Natural killer cell (primary cell): ENCODE measurements at regions not wholly inside any gene's neighbourhood (a gene's known extent, or its start where the extent isn't known, plus 50 kb on each side); places are given as distances from the start of the nearest gene placed in this dataset.

Source experiments
- ATAC-seq, 3 donors: fragments of 150-1000 bp in 2 of 3; fragments of 200-7000 bp in 1 of 3; cut with Tn5 transposase; 1 replicate in 1 of 3; 2 replicates in 2 of 3; pipeline ENCODE4 v1.10.0; 2021; ENCODE audit warnings: mild to moderate bottlenecking in 2 of 3, moderate library complexity in 2 of 3
- DNase-seq, 2 donors: peaks; one replicate each; pipeline versions ENCODE4 v3.0.0 to v3.0.0-alpha.2; 2013 to 2021; ENCODE audit warnings: mixed read lengths in 1 of 2
- H3K27ac ChIP-seq: one replicate; pipeline ENCODE4 v1.5.1; 2013; ENCODE audit warnings: mild to moderate bottlenecking, low read length
- H3K27me3 ChIP-seq: one replicate; pipeline ENCODE4 v1.6.1; 2013; ENCODE audit warnings: low read length; ENCODE audit not compliant: control insufficient read depth, insufficient read depth
- H3K36me3 ChIP-seq: one replicate; pipeline ENCODE4 v1.6.1; 2013; ENCODE audit warnings: low read length; ENCODE audit not compliant: control insufficient read depth, insufficient read depth
- H3K4me1 ChIP-seq: one replicate; pipeline ENCODE4 v1.6.1; 2013; ENCODE audit warnings: low read length; ENCODE audit not compliant: control insufficient read depth, insufficient read depth
- H3K4me3 ChIP-seq: one replicate; pipeline ENCODE4 v1.5.1; 2013; ENCODE audit warnings: low read length
- H3K9me3 ChIP-seq: one replicate; pipeline ENCODE4 v1.6.1; 2013; ENCODE audit warnings: low read length; ENCODE audit not compliant: control insufficient read depth, insufficient read depth
- H3K27ac Mint-ChIP-seq, 2 donors: one replicate each; pipeline ENCODE4 v1.8.0; 2022; ENCODE audit warnings: mild to moderate bottlenecking in 2 of 2, mixed read lengths in 2 of 2, moderate library complexity in 1 of 2
- H3K27me3 Mint-ChIP-seq, 2 donors: one replicate each; pipeline ENCODE4 v1.8.0; 2022; ENCODE audit warnings: low read depth in 2 of 2, mixed read lengths in 2 of 2
- H3K36me3 Mint-ChIP-seq: one replicate; pipeline ENCODE4 v1.8.0; 2022; ENCODE audit warnings: mixed read lengths
- H3K4me1 Mint-ChIP-seq, 2 donors: one replicate each; pipeline ENCODE4 v1.8.0; 2022; ENCODE audit warnings: mixed read lengths in 2 of 2
- H3K4me3 Mint-ChIP-seq: one replicate; pipeline ENCODE4 v1.8.0; 2022; ENCODE audit warnings: mild to moderate bottlenecking, moderate library complexity, mixed read lengths
- H3K9me3 Mint-ChIP-seq, 2 donors: one replicate each; pipeline ENCODE4 v1.8.0; 2022; ENCODE audit warnings: mixed read lengths in 2 of 2
- WGBS: methylation state at CpG from one replicate; pipeline ENCODE4 v1.1.7; 2013; ENCODE audit warnings: missing lambda C conversion rate; ENCODE audit not compliant: insufficient coverage; 5-methylcytosine and 5-hydroxymethylcytosine counted together
- intact Hi-C: fragments of 100-400 bp; cut with micrococcal nuclease; formaldehyde crosslinking; loops from one replicate; pipeline ENCODE4 v1.14.2; 2022
- TF ChIP-seq, protein P1 (sequence below): fragments of 200-600 bp; IDR thresholded peaks from one replicate; pipeline ENCODE4 v1.8.0; 2022; ENCODE audit warnings: antibody characterized with exemption

DNA sequence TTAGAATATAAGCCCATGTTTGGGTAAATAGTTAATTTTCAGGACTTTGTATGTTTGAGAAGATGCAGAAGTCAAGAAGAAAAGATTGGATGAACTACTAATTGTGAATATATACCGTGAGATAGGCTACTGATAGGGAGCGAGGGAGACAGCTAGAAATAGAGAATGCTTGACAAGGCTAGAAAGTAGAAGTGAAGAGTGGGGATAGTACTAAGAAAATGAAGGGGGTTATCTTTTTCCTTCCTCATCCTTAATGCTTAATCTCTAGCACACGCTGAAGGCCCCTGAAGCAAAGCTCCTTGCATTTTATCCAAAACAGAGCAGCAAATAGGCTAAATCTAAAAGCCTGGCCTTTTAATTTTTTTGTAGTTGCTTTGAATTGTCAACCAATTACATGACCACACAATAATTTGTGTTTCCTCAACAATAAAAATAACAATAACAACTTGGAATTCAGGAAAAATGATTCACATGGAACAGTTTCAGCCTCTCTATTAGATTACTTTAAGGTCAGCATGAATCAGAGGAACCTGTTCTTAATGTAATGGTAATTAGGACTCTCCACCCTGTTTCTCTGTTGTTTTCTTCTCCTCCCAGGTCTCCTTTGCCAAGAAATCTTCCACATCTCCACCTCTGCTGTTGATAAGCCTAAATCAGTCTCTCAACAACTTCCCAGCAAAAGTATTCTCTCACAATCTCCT lies 1071.3 kb upstream of the ZEB2 start:
- no peaks in the 10 kb centered on the region for H3K4me1 Mint-ChIP-seq
- TF ChIP-seq, protein P1, sequence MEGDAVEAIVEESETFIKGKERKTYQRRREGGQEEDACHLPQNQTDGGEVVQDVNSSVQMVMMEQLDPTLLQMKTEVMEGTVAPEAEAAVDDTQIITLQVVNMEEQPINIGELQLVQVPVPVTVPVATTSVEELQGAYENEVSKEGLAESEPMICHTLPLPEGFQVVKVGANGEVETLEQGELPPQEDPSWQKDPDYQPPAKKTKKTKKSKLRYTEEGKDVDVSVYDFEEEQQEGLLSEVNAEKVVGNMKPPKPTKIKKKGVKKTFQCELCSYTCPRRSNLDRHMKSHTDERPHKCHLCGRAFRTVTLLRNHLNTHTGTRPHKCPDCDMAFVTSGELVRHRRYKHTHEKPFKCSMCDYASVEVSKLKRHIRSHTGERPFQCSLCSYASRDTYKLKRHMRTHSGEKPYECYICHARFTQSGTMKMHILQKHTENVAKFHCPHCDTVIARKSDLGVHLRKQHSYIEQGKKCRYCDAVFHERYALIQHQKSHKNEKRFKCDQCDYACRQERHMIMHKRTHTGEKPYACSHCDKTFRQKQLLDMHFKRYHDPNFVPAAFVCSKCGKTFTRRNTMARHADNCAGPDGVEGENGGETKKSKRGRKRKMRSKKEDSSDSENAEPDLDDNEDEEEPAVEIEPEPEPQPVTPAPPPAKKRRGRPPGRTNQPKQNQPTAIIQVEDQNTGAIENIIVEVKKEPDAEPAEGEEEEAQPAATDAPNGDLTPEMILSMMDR, result no peak
- Histone ChIP-seq H3K27me3 (no peaks in the 10 kb centered on the region), H3K9me3 (no peaks in the 10 kb centered on the region), H3K4me3 (no peak overlapping the region), H3K4me1 (no peaks in the 10 kb centered on the region), H3K27ac (no peak overlapping the region), H3K36me3 (no peaks in the 10 kb centered on the region)
- DNase-seq (no peak), ATAC-seq (no peak)
- H3K27me3 Mint-ChIP-seq, result no peaks in the 10 kb centered on the region
- intact Hi-C loops, result no loop called here
- 90% methylated on average over 3 of the region's 3 CpGs for WGBS
- no peak overlapping the region for H3K4me3 Mint-ChIP-seq
- H3K36me3 Mint-ChIP-seq, result no peaks in the 10 kb centered on the region
- no peaks in the 10 kb centered on the region for H3K9me3 Mint-ChIP-seq
- no peak overlapping the region for H3K27ac Mint-ChIP-seq

DNA sequence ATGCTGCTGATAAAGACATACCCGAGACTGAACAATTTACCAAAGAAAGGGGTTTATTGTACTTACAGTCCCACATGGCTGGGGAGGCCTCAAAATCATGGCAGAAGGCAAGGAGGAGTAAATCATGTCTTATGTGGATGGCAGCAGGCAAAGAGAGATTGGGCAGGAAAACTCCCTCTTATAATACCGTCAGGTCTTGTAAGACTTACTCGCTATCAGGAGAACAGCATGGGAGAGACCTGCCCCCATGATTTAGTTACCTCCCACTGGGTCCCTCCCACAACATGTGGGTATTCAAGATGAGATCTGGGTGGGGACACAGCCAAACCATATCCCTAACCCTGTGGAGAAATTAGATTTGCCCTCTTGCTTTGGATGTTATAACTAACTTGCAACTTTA lies 1068.0 kb upstream of the ZEB2 start:
- no peak overlapping the region for H3K27ac ChIP-seq
- 100% methylated on average over 2 of the region's 3 CpGs for WGBS
- Mint-ChIP-seq H3K4me1 (no peaks in the 10 kb centered on the region), H3K36me3 (no peaks in the 10 kb centered on the region), H3K27me3 (no peaks in the 10 kb centered on the region), H3K9me3 (no peaks in the 10 kb centered on the region), H3K27ac (no peak overlapping the region), H3K4me3 (no peak overlapping the region)
- DNase-seq (no peak), ATAC-seq (no peak)
- no peaks in the 10 kb centered on the region for H3K9me3 ChIP-seq
- H3K4me3 ChIP-seq, result no peak overlapping the region
- intact Hi-C loops, result no loop called here
- TF ChIP-seq, protein P1, result no peak
- no peaks in the 10 kb centered on the region for H3K36me3 ChIP-seq
- H3K27me3 ChIP-seq, result no peaks in the 10 kb centered on the region
- H3K4me1 ChIP-seq, result no peaks in the 10 kb centered on the region

DNA sequence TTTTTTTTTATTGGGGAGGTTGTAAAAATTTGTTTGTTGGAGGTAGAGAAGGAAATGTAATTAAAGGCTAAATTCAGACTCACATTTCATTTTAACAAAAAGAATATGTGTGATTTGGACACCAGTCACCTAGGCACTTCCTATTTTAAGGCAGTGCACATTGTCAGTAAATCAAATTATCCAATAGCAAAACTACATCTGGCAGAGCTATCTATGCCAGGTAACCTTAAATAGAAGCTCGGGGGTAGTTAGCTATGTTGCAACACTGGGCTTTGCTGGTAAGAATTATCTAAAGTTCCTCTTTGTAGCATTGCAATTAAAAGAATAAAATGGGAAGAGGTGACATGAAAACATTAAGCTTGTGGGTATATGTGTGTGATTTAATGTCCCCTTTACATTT lies 1064.4 kb upstream of the ZEB2 start:
- H3K4me1 Mint-ChIP-seq, result no peaks in the 10 kb centered on the region
- 25% methylated on average over 1 of the region's 1 CpG for WGBS
- ATAC-seq (no peak), DNase-seq (no peak)
- Histone ChIP-seq H3K36me3 (no peaks in the 10 kb centered on the region), H3K27ac (no peak overlapping the region), H3K27me3 (no peaks in the 10 kb centered on the region), H3K4me3 (no peak overlapping the region), H3K4me1 (no peaks in the 10 kb centered on the region), H3K9me3 (no peaks in the 10 kb centered on the region)
- intact Hi-C loops, result no loop called here
- peaks cover 0 to under 1% of the 10 kb centered on the region in 2 donors for H3K27me3 Mint-ChIP-seq
- H3K36me3 Mint-ChIP-seq, result no peaks in the 10 kb centered on the region
- TF ChIP-seq, protein P1, result no peak
- H3K4me3 Mint-ChIP-seq, result no peak overlapping the region
- H3K9me3 Mint-ChIP-seq, result peaks cover 0 to 2% of the 10 kb centered on the region in 2 donors
- no peak overlapping the region for H3K27ac Mint-ChIP-seq

DNA sequence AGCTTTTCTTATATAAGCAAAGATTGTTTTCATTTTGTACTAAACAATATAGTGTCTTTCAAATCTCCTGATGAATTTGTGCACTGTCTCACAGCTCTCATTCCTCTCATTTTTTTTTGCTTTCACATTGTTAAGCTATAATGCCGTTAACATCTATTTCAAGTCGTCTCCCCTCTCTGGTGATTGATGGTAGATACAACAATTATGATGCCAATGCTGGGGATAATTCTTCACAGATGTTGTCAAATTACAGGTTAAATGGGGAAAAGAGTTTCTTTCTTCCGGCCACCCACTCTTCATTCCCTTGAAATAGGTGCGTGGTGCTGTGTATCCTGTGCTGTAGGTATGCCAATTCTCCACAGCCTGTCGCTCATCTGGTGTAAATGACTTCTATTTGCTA lies 1053.7 kb upstream of the ZEB2 start:
- no peak for ATAC-seq
- Histone ChIP-seq H3K4me3 (no peak overlapping the region), H3K27ac (no peak overlapping the region), H3K36me3 (no peaks in the 10 kb centered on the region), H3K27me3 (no peaks in the 10 kb centered on the region), H3K9me3 (no peaks in the 10 kb centered on the region), H3K4me1 (no peaks in the 10 kb centered on the region)
- no peaks in the 10 kb centered on the region for H3K4me1 Mint-ChIP-seq
- intact Hi-C loops, result no loop called here
- TF ChIP-seq, protein P1, result no peak
- peaks cover 0 to 2% of the 10 kb centered on the region in 2 donors for H3K9me3 Mint-ChIP-seq
- DNase-seq, result no peak
- H3K27ac Mint-ChIP-seq, result no peak overlapping the region
- H3K27me3 Mint-ChIP-seq, result no peaks in the 10 kb centered on the region
- 89% methylated on average over 4 of the region's 5 CpGs for WGBS
- H3K4me3 Mint-ChIP-seq, result no peak overlapping the region
- H3K36me3 Mint-ChIP-seq, result no peaks in the 10 kb centered on the region
